ENCODE measurements at regions not wholly inside any gene's neighbourhood (a gene's known extent, or its start where the extent isn't known, plus 50 kb on each side); places are given as distances from the start of the nearest gene placed in this dataset.

DNA sequence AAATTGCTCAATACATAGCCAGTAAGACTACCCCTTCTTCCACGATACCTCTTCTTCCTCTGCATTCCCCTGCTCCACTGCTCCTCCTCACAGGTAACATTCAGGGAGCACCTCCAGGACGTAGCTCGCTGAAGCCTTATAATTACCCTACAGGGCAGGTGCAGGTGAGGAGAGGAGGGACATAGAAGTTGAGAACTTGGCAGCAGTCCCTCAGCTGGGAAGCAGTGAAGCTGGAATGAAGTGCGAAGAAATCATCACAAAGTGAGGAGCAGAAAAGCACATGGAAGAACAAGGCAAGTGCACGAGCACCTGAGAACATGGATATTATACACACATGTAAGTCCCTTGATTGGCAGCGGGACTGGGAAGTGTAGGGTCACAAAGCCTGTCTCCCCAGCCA, 118.2 kb downstream of the HSD17B3 start:
- DNase-seq, result no peak

GRCh38 chr9:96178153-96178552, 123.8 kb downstream of the HSD17B3 start:
- DNase-seq, result no peak

GRCh38 chr9:96177719-96178028, 124.3 kb downstream of the HSD17B3 start:
- no peak for DNase-seq

- DNase-seq, result no peak
These were observed 124.8 kb downstream of the HSD17B3 start for GRCh38 chr9:96177005-96177718.

DNA sequence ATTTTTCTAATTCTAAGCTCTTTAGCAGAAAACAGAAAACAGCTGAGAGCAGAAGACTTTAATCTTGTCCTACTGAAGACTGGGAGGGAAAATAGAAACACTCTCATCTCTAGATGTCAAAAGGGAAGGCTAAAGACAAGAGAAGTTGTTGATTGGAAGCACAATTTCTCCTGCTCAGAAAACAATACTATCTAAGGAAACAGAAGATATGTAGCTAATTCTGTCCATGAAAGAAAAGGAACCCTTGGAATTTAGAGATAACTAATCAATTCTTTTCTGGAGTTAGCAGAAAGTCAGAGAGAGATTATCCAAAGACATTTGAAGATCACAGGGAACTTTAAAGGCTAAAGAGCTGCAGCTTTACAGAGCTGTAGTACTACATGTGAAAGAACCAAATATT, 126.2 kb downstream of the HSD17B3 start:
- DNase-seq, result no peak

GRCh38 chr9:96175001-96175400, 127.0 kb downstream of the HSD17B3 start:
- DNase-seq, result no peak

- no peak for DNase-seq
These were observed 127.6 kb downstream of the HSD17B3 start for GRCh38 chr9:96174371-96174770.

GRCh38 chr9:96173640-96174039, 128.3 kb downstream of the HSD17B3 start:
- no peak for DNase-seq

GRCh38 chr9:96172797-96173196, 129.2 kb downstream of the HSD17B3 start:
- no peak for DNase-seq

- no peak for DNase-seq
These were observed 130.2 kb downstream of the HSD17B3 start for GRCh38 chr9:96171728-96172127.

DNA sequence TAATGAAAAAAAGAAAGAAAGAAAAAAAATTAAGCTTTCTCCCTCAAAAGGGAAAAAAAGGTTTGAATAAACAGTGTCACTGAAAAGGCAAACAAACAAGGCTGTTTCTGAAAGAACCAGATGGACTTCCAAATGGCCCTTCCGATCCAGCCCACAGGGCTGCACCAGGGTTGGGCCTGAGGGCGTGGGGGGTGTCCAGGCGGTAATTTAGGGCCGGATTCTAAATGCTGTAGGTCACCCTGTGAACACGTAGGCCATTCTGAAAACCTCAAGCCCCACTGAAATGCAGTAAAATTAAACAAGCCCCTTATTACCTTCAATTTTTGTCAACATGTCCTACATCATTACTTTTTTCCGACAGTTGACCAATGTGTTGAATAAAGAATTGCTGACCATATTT, 132.1 kb downstream of the HSD17B3 start:
- DNase-seq, result no peak

DNA sequence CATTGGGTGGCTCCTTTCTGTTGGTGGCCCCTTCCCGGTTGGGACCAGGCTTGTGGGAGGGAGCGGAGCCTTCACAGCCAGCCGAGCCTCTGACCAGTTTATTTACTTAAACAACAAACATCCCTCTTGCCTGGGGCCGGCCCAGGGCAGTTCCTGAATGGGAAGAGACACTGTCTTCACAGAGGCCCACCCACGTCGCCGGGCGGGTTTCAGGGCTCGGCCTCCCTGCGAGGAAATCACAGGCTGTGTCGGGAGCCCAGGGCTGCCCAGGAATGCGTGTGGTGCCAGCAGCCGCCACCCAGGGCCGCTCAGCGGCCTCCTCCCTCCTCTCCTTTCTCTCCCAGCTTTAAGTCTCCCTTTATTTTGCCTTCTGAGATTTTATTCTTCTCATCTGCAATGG, 132.5 kb downstream of the HSD17B3 start:
- no peak for DNase-seq

DNA sequence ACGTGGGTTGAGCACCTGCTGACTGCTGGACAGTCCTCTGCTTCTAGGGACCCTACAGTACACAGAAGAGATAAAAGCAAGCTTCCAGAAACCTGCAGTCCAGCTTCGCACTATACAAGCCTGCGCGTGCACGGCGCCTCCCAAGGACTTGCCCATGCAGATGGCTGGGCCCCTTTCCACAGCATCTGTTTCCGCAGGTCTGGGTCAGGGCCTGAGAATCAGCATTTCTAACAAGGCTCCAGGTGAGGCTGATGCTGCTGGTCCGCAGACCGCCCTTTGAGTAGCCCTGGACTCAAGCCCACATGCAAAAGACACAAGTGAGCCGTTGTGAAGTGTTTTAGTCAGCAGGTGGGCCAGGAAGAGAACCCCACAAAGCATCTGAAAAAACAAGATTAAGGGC, 133.1 kb downstream of the HSD17B3 start:
- DNase-seq, result no peak

DNA sequence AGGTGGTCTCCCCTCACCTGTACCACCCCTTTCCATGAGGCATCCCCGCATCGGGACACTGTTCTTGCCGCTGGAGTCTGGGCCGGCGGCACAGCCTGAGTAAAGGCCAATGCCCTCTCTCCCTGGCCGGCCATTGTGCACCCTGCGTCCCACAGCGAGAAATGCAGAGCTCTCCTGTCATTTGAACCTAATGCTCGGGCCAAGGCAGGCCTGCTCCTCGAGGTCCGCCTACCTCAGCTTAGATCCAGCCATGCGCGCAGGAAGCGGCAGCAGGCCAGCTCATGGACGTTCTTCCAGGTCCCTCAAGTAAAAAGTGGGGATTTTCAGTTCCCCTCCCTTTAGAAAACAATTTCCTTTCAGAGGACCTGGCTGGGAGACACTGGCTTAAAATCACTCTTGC, 135.0 kb downstream of the HSD17B3 start:
- DNase-seq, result no peak

DNA sequence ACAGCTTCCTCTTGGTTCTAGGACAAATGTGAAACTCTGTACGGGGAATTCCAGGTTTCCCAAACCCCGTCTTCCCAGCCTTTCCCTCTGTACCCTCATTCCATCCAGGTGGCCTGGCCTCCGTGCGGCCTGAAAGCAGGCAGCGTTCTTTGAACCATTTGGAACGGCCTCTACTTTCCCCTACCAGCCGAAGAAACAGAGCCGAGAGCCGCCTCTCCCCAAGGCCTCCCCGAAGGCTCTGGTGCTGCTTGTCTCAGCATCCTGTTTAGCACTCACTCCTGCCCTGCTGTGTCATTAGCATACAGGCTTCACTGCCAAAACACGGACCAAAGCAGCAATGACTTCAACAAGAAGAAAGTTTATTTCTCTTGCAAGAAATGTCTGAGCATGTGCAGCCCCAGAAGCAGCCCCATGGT, 137.7 kb downstream of the HSD17B3 start:
- DNase-seq, result no peak

DNA sequence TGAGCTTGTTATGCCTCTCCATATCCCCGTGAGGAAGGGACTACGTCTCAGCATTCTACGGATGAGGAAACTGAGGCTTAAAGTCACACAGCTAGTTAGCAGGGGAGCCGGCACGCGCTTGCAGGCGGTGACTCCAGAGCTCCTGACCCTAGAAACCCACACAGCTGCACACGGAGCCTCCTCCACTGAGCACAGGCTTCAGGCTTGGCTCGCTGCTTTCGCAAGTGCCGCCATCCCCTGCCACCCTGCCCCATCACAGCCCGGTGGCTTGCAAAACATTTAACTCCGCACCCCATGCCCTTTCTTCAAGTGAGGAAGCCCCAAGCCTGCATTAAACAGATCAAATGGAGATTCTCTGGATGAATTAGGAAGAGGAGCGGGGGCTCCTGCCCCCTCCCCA, 138.3 kb downstream of the HSD17B3 start:
- DNase-seq, result no peak

DNA sequence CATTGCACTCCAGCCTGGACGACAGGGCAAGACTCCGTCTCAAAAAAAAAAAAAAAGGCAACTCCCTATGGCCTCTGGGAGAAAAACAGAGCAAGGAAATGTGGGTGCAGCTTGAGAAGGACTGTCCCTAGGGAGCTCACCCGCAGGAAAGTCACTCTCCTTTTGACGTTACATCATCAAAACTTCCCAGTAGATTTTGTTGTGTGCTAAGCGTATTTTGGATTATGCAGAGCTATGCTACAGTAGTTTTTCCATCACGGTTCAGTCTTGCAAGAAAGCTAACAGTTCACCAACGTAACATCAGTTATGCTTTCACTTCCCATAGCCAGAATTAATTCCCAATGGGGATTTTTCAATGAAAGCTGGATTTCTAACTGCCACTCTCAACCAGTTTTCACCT, 138.8 kb downstream of the HSD17B3 start:
- DNase-seq, result no peak

- no peak for DNase-seq
These were observed 140.2 kb downstream of the HSD17B3 start for GRCh38 chr9:96161819-96162218.

DNA sequence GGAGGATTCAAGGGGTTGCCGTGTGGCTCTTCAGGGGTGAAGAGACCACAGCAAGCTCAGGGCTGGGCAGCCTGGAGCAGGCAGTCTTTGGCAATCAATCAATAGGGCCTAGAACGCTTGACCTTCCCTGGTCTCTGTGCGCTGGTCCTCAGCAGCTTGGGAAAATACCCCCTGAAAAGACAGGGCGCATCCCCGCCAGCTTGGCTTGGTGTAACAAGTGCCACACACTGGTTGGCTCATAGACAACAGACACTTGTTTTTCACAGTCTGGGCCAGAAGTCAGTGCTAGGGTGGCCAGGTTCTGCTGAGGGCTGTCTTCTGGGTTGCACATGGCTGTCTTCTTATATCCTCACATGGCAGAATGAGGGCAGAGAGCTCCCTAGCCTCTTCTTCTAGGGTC, 141.1 kb downstream of the HSD17B3 start:
- DNase-seq, result no peak

- no peak for DNase-seq
These were observed 141.8 kb downstream of the HSD17B3 start for GRCh38 chr9:96160168-96160567.

DNA sequence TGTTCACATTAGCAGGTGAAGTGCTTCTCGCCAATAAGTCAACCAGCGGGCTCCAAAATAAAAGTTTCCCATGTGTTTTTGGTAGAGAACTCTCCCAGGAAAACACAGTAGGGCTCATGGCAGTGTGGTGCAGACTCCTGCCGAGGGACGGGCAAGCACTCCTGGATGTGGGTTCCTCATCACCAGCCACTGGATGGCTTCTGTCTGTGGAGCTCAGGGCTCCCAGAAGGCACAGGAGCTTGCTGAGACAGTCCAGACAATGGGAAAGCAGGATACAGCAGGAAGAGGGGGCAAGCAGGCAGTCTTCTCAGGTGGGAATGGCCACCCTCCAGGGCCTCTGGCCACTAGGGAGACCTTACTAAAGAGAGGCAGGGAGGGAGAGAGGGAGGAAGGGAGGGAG, 142.4 kb downstream of the HSD17B3 start:
- no peak for DNase-seq

- DNase-seq, result no peak
These were observed 142.9 kb downstream of the HSD17B3 start for GRCh38 chr9:96158909-96159575.

- no peak for DNase-seq
These were observed 143.8 kb downstream of the HSD17B3 start for GRCh38 chr9:96158147-96158546.

- no peak for DNase-seq
These were observed 144.3 kb downstream of the HSD17B3 start for GRCh38 chr9:96157675-96158074.

Measured in NCI-H446 treated with DMSO at 0.1 percent for 48 hours (cell line).